HL-60 (cell line): ENCODE measurements at regions not wholly inside any gene's neighbourhood (a gene's known extent, or its start where the extent isn't known, plus 50 kb on each side); places are given as distances from the start of the nearest gene placed in this dataset.

Experiments used
- CTCF ChIP-seq: IDR thresholded peaks from one replicate; pipeline ENCODE4 v1.5.1; 2011; ENCODE audit warnings: low read length, control low read depth, inconsistent platforms; ENCODE audit not compliant: insufficient read depth
- TF ChIP-seq, protein P1 (sequence below): IDR thresholded peaks from 2 replicates; pipeline ENCODE4 v1.6.1; 2012; ENCODE audit warnings: low read depth; ENCODE audit not compliant: insufficient replicate concordance

- TF ChIP-seq CTCF: no peak
- TF ChIP-seq, protein P1, sequence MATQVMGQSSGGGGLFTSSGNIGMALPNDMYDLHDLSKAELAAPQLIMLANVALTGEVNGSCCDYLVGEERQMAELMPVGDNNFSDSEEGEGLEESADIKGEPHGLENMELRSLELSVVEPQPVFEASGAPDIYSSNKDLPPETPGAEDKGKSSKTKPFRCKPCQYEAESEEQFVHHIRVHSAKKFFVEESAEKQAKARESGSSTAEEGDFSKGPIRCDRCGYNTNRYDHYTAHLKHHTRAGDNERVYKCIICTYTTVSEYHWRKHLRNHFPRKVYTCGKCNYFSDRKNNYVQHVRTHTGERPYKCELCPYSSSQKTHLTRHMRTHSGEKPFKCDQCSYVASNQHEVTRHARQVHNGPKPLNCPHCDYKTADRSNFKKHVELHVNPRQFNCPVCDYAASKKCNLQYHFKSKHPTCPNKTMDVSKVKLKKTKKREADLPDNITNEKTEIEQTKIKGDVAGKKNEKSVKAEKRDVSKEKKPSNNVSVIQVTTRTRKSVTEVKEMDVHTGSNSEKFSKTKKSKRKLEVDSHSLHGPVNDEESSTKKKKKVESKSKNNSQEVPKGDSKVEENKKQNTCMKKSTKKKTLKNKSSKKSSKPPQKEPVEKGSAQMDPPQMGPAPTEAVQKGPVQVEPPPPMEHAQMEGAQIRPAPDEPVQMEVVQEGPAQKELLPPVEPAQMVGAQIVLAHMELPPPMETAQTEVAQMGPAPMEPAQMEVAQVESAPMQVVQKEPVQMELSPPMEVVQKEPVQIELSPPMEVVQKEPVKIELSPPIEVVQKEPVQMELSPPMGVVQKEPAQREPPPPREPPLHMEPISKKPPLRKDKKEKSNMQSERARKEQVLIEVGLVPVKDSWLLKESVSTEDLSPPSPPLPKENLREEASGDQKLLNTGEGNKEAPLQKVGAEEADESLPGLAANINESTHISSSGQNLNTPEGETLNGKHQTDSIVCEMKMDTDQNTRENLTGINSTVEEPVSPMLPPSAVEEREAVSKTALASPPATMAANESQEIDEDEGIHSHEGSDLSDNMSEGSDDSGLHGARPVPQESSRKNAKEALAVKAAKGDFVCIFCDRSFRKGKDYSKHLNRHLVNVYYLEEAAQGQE: no peak
Observed at GRCh38 chr11:27207025-27207650, 155.9 kb downstream of the CCDC34 start.
